H1 (cell line): ENCODE measurements at regions not wholly inside any gene's neighbourhood (a gene's known extent, or its start where the extent isn't known, plus 50 kb on each side); places are given as distances from the start of the nearest gene placed in this dataset.

ENCODE experiments used
- CTCF ChIA-PET: fragments of 300-600 bp; sonication (Branson Sonifier 250); formaldehyde crosslinking; loops from one replicate; lab custom pipeline; 2021; ENCODE audit not compliant: partially characterized antibody; lab: Charles Lee
- POLR2A ChIA-PET: fragments of 300-600 bp; sonication (Branson Sonifier 250); formaldehyde crosslinking; loops from one replicate; lab custom pipeline; 2021; ENCODE audit warnings: inconsistent platforms; ENCODE audit not compliant: partially characterized antibody; lab: Charles Lee
- DNase-seq, 2 experiments: peaks; one replicate each; pipeline versions ENCODE4 v3.0.0 to v3.0.0-alpha.2; 2010 to 2022; ENCODE audit warnings: low spot score in 2 of 2, low read depth in 1 of 2, mixed read lengths in 1 of 2
- FAIRE-seq: peaks from 2 replicates; lab custom pipeline; 2011; peaks lifted over from hg19 to GRCh38; lab: Jason Lieb, UNC
- H2AFZ ChIP-seq: 2 replicates; pipeline ENCODE4 v1.8.1; 2012; ENCODE audit warnings: low read length, inconsistent platforms
- H2AK5ac ChIP-seq: 2 replicates; pipeline ENCODE4 v1.6.1; 2013; ENCODE audit warnings: low read depth, low read length
- H2BK120ac ChIP-seq: replicated peaks from 2 replicates; pipeline ENCODE3; 2013; ENCODE audit warnings: low read depth, low read length, inconsistent platforms
- H2BK12ac ChIP-seq: 2 replicates; pipeline ENCODE4 v1.6.1; 2013; ENCODE audit warnings: low read depth, low read length
- H2BK15ac ChIP-seq: 2 replicates; pipeline ENCODE4 v1.6.1; 2013; ENCODE audit warnings: low read length
- H2BK20ac ChIP-seq: 2 replicates; pipeline ENCODE4 v1.6.1; 2013; ENCODE audit warnings: low read length
- H2BK5ac ChIP-seq: 2 replicates; pipeline ENCODE4 v1.6.1; 2013; ENCODE audit warnings: low read depth, low read length
- H3K14ac ChIP-seq: 2 replicates; pipeline ENCODE4 v1.6.1; 2013; ENCODE audit warnings: inconsistent platforms; ENCODE audit not compliant: insufficient read length
- H3K18ac ChIP-seq: 2 replicates; pipeline ENCODE4 v1.6.1; 2013; ENCODE audit warnings: low read length; ENCODE audit errors: extremely low read depth
- H3K23ac ChIP-seq: 2 replicates; pipeline ENCODE4 v1.6.1; 2013; ENCODE audit warnings: inconsistent platforms; ENCODE audit not compliant: insufficient read length
- H3K23me2 ChIP-seq: 2 replicates; pipeline ENCODE4 v1.6.1; 2013; ENCODE audit warnings: low read depth, low read length
- H3K27ac ChIP-seq: 2 replicates; pipeline ENCODE4 v1.6.1; 2011; ENCODE audit warnings: low read depth, low read length, inconsistent platforms
- H3K27me3 ChIP-seq, 4 experiments: replicated peaks in 1 of 4; 1 replicate in 1 of 4; 2 replicates in 3 of 4; pipeline versions ENCODE4 v1.6.1 to v1.8.1; 2011 to 2013; ENCODE audit warnings: low read length in 3 of 4, mild to moderate bottlenecking in 3 of 4, inconsistent platforms in 2 of 4, mixed read lengths in 2 of 4, moderate library complexity in 1 of 4; ENCODE audit not compliant: control insufficient read depth in 3 of 4, insufficient read depth in 3 of 4; ENCODE audit errors: extremely low read depth in 1 of 4
- H3K36me3 ChIP-seq, 4 experiments: 2 replicates each; pipeline versions ENCODE4 v1.6.1 to v1.8.1; 2011 to 2013; ENCODE audit warnings: mild to moderate bottlenecking in 4 of 4, low read length in 3 of 4, moderate library complexity in 2 of 4, control low read depth in 1 of 4, inconsistent platforms in 1 of 4; ENCODE audit not compliant: insufficient read depth in 4 of 4, control insufficient read depth in 2 of 4
- H3K4ac ChIP-seq: replicated peaks from 2 replicates; pipeline ENCODE3; 2013; ENCODE audit warnings: low read length, low read depth, mixed read lengths, inconsistent platforms; ENCODE audit not compliant: insufficient read length
- H3K4me1 ChIP-seq, 4 experiments: replicated peaks in 1 of 4; 1 replicate in 1 of 4; 2 replicates in 3 of 4; pipeline versions ENCODE4 v1.6.1 to v1.8.1; 2011 to 2013; ENCODE audit warnings: low read length in 3 of 4, inconsistent platforms in 2 of 4, mixed read lengths in 1 of 4; ENCODE audit not compliant: insufficient read depth in 4 of 4, control insufficient read depth in 3 of 4
- H3K4me2 ChIP-seq, 2 experiments: 2 replicates each; pipeline versions ENCODE4 v1.6.1 to v1.8.1; 2011 to 2013; ENCODE audit warnings: low read depth in 2 of 2, low read length in 2 of 2, control low read depth in 1 of 2, inconsistent platforms in 1 of 2, mild to moderate bottlenecking in 1 of 2; ENCODE audit not compliant: insufficient read depth in 1 of 2
- H3K4me3 ChIP-seq, 4 experiments: fragments of 200-600, 300-600 bp in 1 of 4; sonication (generic), shearing (Covaris generic), sonication (Bioruptor Twin) in 1 of 4; 2 replicates each; pipeline versions ENCODE4 v1.5.1 to v1.8.1; 2011 to 2016; ENCODE audit warnings: low read length in 4 of 4, low read depth in 3 of 4, control low read depth in 2 of 4, inconsistent platforms in 2 of 4, mild to moderate bottlenecking in 2 of 4, mixed read lengths in 1 of 4, moderate library complexity in 1 of 4; ENCODE audit not compliant: insufficient read depth in 2 of 4; ENCODE audit errors: extremely low read depth in 1 of 4
- H3K56ac ChIP-seq: replicated peaks from 2 replicates; pipeline ENCODE3; 2013; ENCODE audit warnings: low read depth, mild to moderate bottlenecking, mixed read lengths, low read length, inconsistent platforms; ENCODE audit not compliant: insufficient read length
- H3K79me1 ChIP-seq: 2 replicates; pipeline ENCODE4 v1.6.1; 2013; ENCODE audit warnings: low read depth, low read length, control low read depth
- H3K79me2 ChIP-seq, 2 experiments: 2 replicates each; pipeline versions ENCODE4 v1.6.1 to v1.8.1; 2012 to 2013; ENCODE audit warnings: low read length in 2 of 2, mild to moderate bottlenecking in 2 of 2, inconsistent platforms in 1 of 2; ENCODE audit not compliant: insufficient read depth in 2 of 2, control insufficient read depth in 1 of 2
- H3K9ac ChIP-seq, 4 experiments: replicated peaks in 1 of 4; 1 replicate in 1 of 4; 2 replicates in 3 of 4; pipeline versions ENCODE4 v1.6.1 to v1.8.1; 2011 to 2013; ENCODE audit warnings: low read depth in 3 of 4, low read length in 3 of 4, control low read depth in 2 of 4, mild to moderate bottlenecking in 2 of 4, moderate library complexity in 2 of 4, inconsistent platforms in 1 of 4; ENCODE audit errors: extremely low read depth in 1 of 4
- H3K9me3 ChIP-seq, 2 experiments: 2 replicates each; pipeline versions ENCODE4 v1.6.1 to v1.8.1; 2012 to 2013; ENCODE audit warnings: mild to moderate bottlenecking in 2 of 2, moderate library complexity in 2 of 2, control low read depth in 1 of 2, inconsistent platforms in 1 of 2, low read depth in 1 of 2, low read length in 1 of 2, mixed read lengths in 1 of 2; ENCODE audit not compliant: insufficient read depth in 2 of 2
- H4K20me1 ChIP-seq, 2 experiments: replicated peaks in 1 of 2; 2 replicates each; pipeline versions ENCODE3 to v1.8.1; 2011 to 2013; ENCODE audit warnings: inconsistent platforms in 2 of 2, low read length in 2 of 2, mild to moderate bottlenecking in 1 of 2; ENCODE audit not compliant: insufficient read depth in 2 of 2, control insufficient read depth in 1 of 2
- H4K5ac ChIP-seq: 2 replicates; pipeline ENCODE4 v1.6.1; 2013; ENCODE audit warnings: low read length, low read depth, mixed read lengths, inconsistent platforms; ENCODE audit not compliant: insufficient read length
- H4K8ac ChIP-seq: 2 replicates; pipeline ENCODE4 v1.8.0; 2013; ENCODE audit warnings: mild to moderate bottlenecking, moderate library complexity, low read length, inconsistent platforms; ENCODE audit not compliant: insufficient read depth; ENCODE audit errors: extremely low read depth
- H4K91ac ChIP-seq: replicated peaks from 2 replicates; pipeline ENCODE3; 2013; ENCODE audit warnings: low read length, mixed read lengths, inconsistent platforms; ENCODE audit not compliant: insufficient read length
- POLR2A ChIP-seq, 2 experiments: IDR thresholded peaks; 1 replicate in 1 of 2; 2 replicates in 1 of 2; pipeline ENCODE4 v1.6.1; 2011; ENCODE audit warnings: low read depth in 2 of 2, low read length in 2 of 2, mild to moderate bottlenecking in 2 of 2; ENCODE audit errors: control extremely low read depth in 1 of 2
- SP2 ChIP-seq: IDR thresholded peaks from 2 replicates; pipeline ENCODE4 v1.6.1; 2012; ENCODE audit warnings: mild to moderate bottlenecking, low read length, inconsistent platforms
- WGBS, 2 experiments: shearing (Covaris generic) in 1 of 2; methylation state at CpG; one replicate each; pipeline versions ENCODE4 v1.1.6 to v1.1.7; 2013 to 2015; ENCODE audit warnings: low lambda C conversion rate in 2 of 2, mixed read lengths in 2 of 2, inconsistent platforms in 1 of 2, low coverage in 1 of 2, missing lambda C conversion rate in 1 of 2; ENCODE audit not compliant: insufficient replicate concordance in 2 of 2, insufficient coverage in 1 of 2, insufficient read length in 1 of 2; ENCODE audit errors: extremely low coverage in 1 of 2, missing lambda C conversion rate in 1 of 2; 5-methylcytosine and 5-hydroxymethylcytosine counted together

DNA sequence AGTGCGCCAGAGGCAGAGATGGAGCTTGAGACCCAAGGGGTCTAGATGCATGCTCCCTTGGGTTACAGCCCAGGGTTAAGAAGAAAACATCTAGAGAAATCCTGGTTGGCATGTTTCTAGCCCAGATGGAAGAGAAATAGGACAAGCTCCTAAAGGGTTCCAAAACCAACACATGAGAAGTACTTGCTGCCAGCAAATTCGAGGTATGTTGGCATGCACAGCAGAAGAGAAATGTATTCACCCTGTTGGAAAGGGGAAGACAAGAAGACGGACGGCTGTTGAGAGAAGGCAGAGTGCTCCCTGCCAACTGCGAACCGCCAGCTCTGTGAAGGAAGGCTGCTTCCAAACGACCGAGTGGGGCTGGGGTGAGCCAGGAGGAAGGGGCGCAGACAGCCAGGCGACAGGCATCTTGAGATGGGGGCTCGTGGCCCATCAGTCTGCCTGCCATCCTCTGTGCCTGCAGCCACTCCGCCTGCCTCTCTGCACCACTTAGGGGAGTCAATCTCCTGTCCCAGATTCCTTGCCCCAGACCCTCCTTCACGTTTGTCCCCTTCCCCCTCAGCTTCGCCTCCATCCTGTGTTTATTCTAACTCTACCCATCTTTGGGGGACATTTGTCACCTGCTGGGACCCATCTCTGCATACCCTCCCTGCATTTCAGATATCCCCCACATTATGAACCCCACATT lies 249.2 kb downstream of the CDC5L start:
- Histone ChIP-seq H3K79me1 (no peaks in the 10 kb centered on the region), H3K79me2 (no peaks in the 10 kb centered on the region), H2BK12ac (0 out of 2 replicates have a peak overlapping the region, but pooled peaks have one; percentile 17), H4K5ac (no peak overlapping the region), H2AFZ (no peak overlapping the region), H2BK5ac (no peak overlapping the region), H4K20me1 (no peaks in the 10 kb centered on the region), H3K4ac (no peak overlapping the region), H3K9me3 (no peaks in the 10 kb centered on the region), H3K27ac (no peak overlapping the region), H3K4me1 (no peaks in the 10 kb centered on the region), H2AK5ac (no peak overlapping the region), H3K9ac (no peak overlapping the region), H3K4me3 (no peak overlapping the region), H3K56ac (no peak overlapping the region), H4K8ac (no peak overlapping the region; the same call in 1 of the 2 replicates), H3K18ac (no peak overlapping the region; the same call in 1 of the 2 replicates), H2BK20ac (no peak overlapping the region), H2BK120ac (no peak overlapping the region), H3K23me2 (no peaks in the 10 kb centered on the region), H3K14ac (no peak overlapping the region), H3K23ac (no peak overlapping the region), H3K4me2 (no peak overlapping the region), H3K27me3 (no peaks in the 10 kb centered on the region), H3K36me3 (no peaks in the 10 kb centered on the region), H2BK15ac (no peak overlapping the region), H4K91ac (no peak overlapping the region)
- no peak for DNase-seq
- 88% methylated on average over 14 of the region's 14 CpGs; no CpG with 5 or more reads in 1 of the 2 experiments for WGBS, 2 experiments
- FAIRE-seq: no peak
- ChIA-PET CTCF (interaction anchor here (1.1 to 2.9 kb wide), 8 partner anchors 9 to 222 kb away, joined by 3 to 13 read pairs (median 4); no protein-coding TSS in a partner anchor), POLR2A (interaction anchor here (0.7 to 1.2 kb wide), 2 partner anchors 12 to 15 kb away, joined by 3 to 5 read pairs; no protein-coding TSS in a partner anchor)
- TF ChIP-seq SP2: no peak
- no peak for TF ChIP-seq POLR2A (IDR thresholded peaks at IDR 0.05; ENCODE audit: control extremely low read depth in 1 of 2, low read depth in 2 of 2, low read length in 2 of 2)
